ENCODE measurements at regions not wholly inside any gene's neighbourhood (a gene's known extent, or its start where the extent isn't known, plus 50 kb on each side); places are given as distances from the start of the nearest gene placed in this dataset.

GRCh38 chr5:3888310-3888709 is 292.7 kb downstream of the IRX1 start:
- TF ChIP-seq CTCF (IDR thresholded peaks at IDR 0.05; ENCODE audit: insufficient read depth, low read depth, low read length) (no peak), EZH2 (IDR thresholded peaks at IDR 0.05; ENCODE audit: insufficient read depth, low read length) (no peak)
